ENCODE measurements at regions not wholly inside any gene's neighbourhood (a gene's known extent, or its start where the extent isn't known, plus 50 kb on each side); places are given as distances from the start of the nearest gene placed in this dataset.

GRCh38 chr6:163806755-163807499 lies 392.4 kb downstream of the QKI start:
- no peak for DNase-seq (ENCODE audit: low read depth)

- no peak for DNase-seq (ENCODE audit: low read depth)
Observed at GRCh38 chr6:163804991-163805390, 390.5 kb downstream of the QKI start.

GRCh38 chr6:163802267-163802666 lies 387.7 kb downstream of the QKI start:
- no peak for DNase-seq (ENCODE audit: low read depth)

DNA sequence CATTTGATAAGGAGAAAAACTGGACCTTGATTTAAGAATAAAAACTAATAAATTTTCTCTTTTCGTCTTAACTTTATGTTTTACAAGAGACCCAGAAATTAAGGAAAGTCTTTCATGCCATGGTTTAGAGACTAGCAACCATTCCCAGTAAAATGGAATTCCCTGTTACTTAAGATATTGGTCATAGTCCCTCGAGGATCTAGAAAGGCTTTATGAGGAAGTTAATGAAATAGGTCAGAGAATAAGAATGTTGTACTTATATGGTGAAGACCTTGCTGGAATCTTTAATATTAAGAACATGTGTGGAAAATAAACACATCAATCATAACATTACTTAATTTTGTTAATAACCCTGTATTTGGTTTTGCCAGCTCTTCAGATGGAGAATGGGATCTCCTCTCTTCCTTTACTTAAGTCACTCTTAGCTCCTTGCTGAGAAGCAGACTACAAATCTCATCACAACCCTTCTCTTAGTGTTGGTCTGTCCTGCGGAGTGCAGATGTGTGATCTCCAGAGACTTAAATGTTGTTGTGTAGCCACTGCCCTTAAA lies 382.9 kb downstream of the QKI start:
- DNase-seq (ENCODE audit: low read depth), result no peak

DNA sequence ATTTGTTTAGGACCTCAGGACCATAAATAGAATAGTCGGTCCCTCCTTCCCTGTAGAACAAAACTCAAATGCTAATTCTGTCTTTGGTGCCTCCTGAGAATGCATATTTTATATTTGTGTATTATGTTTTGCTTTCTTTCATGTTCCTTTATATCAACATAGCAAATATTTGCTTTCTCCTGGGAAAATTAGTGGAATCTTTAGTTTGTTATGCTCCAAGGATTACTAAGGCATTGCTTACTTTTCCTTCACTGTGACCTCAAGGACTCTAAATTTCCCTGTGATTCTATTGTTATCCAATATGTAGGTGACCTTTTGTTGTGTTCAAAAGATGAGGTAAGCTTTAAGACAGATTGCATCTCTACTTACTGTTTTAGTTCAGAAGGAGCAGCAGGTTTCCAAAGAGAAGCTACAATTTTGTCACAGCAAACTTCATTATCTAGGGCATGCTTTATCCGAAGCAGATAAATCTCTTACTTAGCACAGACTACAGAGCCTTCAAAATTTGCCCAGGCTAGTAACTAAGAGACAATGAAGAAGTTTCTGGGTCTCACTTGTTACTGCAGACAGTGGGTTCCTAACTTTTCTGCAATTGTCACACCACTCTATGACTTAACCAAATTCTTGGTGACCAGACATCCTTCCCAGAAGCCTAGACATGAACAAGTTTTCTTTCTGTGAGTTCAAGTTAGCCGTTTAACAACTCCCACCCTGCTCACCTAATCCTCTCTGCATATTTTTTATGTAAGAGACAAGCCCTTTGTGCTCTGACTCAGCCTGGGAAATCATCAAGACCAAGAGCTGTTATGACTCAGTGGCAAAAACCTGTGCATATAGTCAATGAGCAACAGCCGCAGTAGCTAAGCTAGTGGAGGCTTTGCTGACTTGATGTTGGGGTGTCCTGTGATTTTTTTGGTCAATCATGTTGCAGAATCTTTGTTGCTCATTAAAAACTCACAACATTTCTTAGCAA lies 378.8 kb downstream of the QKI start:
- DNase-seq (ENCODE audit: low read depth), result no peak

GRCh38 chr6:163790266-163790840 lies 375.8 kb downstream of the QKI start:
- DNase-seq (ENCODE audit: low read depth), result no peak

DNA sequence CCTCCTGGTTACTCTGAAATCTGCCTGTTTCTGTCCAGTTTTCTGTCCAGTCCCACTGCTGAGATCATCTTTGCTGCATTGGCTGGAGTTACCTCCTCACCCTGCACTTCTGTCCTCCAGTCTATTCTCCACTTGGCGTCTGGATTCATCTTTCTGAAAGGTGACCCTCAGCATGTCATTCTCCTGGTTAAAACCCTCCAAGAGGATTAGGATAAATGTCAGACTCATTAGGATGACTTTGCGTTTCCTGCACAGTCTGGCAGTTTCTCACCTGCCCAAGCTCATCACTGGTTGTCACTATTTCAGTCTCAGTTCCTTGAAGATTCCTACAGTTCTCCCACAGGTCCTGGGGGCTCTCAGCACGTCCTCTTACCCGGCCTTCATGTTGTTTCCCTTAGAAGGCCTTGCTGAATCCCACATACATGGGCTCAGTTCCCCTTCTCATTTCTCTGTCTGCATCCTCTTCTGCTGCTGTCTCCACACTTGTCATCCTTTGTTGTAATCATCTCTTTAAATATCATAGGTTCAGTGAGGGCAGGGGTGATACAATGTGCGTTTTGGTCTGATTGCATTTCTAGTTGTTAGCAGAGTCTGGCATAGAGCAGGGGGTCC lies 374.8 kb downstream of the QKI start:
- no peak for DNase-seq (ENCODE audit: low read depth)

DNA sequence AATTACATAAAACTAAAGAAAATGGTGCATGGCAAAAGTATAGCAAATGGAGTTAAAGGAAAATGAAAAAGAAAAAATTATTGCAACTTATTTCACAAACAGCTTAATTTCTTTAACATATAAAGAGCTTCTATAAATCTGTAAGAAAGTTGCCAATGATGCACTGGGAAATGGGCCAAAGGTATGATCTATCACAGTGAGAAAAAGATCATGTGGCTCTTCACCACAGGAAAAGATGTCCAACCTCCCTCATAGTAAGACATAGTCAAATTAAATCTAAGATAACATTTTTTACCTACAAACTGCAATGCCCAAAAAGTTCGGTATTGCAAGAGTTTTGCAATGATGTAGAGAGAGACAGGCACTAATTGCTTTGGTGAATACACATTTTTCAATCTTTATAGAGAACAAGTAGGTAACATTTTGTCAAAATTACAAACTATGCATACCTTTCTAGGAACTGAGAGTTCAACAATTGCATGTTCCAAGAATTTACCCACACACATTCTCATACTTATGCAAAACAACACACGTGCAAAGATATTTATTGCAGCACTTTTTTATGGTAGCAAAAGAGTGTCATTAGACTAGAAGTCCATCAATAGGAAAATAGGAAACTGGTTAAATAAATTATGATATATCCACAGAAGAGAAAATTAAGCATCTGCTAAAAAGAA lies 372.6 kb downstream of the QKI start:
- no peak for DNase-seq (ENCODE audit: low read depth)

GRCh38 chr6:163782436-163783003 lies 368.0 kb downstream of the QKI start:
- DNase-seq (ENCODE audit: low read depth), result no peak

- no peak for DNase-seq (ENCODE audit: low read depth)
Observed at GRCh38 chr6:163780994-163781393, 366.5 kb downstream of the QKI start.

GRCh38 chr6:163779727-163780284 lies 365.3 kb downstream of the QKI start:
- no peak for DNase-seq (ENCODE audit: low read depth)

DNA sequence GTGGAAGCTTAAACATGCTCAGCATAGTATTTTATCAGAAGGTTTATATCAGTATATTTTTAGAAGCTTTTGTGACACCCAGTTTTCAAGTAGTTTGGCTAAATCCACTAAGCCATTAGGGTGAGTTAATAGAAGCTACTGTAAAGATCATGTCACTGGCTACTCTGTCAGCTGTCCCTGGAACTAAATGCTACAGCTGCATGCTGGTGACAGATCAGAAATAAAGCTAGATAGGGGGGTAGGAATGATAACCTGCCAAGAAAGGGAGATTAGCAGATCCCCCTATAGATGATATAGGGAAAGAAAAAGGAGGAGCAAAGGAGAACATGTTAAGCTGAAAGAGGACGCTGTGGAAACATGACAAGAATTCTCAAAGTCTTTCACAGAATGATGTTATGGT lies 363.2 kb downstream of the QKI start:
- DNase-seq (ENCODE audit: low read depth), result no peak

DNA sequence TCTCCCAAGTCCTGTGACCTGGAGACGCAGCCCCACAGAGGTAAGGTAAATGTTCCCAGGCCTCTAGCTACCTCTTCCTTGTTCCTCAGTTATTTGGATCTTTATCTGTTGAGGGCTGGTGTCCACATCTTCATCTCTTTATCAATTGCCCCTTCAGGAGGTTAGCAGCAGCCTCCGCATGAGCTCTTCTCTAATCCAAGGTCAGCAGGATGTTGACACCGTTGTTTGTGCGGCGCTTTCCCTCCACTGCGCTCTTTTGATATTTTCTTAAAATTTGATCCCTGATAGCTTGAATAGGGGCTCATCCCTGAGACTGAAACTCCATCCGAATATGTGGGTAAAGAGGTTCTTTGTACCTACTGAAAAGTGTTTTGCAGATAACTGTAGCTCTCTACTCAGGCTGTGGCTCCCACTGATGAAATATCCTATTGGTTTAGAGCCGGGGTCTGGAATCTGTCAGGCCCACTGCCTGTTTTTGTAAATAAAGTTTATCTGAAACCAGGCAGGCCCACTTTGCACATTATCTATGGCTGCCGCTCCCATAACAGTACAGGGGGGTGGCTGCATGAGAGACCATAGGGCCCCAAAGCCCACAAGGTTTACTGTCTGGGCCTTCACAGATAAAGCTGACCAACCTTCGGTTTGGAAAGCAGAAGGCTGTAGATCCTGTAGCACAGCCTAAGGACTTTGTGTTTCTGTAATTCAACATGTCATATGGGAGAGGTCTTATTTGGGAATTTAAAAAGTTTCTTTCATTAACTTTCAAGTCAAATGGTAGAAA lies 362.6 kb downstream of the QKI start:
- no peak for DNase-seq (ENCODE audit: low read depth)

DNA sequence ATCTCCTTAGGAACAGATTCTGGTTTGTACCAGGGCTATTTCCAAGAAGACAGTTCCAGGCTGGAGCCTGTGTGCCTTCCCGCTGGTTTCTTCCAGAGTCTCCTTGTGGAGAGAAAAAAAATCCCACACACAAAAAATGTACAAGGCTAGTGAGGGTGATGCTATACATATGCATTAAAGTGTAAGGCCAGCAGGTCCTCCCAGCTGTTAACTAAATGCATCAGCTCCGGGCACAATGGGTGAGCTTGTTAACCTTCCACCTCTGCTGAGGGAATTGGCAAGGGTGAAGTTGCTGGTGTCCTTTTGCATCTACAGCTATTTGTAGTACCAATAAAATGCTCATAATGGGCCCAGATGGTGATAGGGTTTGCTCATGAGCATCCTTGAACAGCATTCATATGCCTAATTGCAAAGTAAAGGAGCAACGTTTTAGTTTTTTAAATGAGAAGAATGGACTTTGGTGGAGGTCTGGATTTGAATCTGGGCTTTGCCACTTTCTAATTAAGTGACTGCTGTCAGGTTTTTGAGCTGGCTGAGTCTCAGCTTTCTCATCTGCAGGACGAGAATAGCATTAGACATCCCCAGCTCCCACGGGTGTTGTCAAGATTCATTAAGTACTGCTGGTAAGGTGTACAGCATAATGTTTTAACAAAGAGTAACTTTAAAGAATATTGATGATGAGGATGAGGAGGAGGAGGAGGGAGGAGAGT lies 361.8 kb downstream of the QKI start:
- DNase-seq (ENCODE audit: low read depth), result no peak

DNA sequence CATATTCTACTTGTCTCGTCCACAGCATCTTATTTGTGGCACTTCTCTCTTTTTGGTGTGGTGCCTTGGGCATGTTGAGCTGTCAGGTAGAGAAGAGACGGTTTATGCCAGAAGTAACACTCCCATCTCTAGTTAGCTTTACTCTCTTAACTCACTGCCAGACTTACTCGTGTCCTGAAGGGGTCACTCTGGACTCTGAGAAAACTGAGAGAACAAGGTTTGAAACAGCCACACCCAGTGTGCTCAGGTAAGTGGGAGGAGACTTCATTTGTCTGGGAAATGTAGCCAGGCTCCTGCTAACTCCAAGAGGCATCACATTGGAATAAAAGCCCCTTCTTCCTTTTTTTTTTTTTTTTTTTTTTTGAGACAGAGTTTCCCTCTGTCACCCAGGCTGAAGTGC lies 360.8 kb downstream of the QKI start:
- DNase-seq (ENCODE audit: low read depth), result no peak

DNA sequence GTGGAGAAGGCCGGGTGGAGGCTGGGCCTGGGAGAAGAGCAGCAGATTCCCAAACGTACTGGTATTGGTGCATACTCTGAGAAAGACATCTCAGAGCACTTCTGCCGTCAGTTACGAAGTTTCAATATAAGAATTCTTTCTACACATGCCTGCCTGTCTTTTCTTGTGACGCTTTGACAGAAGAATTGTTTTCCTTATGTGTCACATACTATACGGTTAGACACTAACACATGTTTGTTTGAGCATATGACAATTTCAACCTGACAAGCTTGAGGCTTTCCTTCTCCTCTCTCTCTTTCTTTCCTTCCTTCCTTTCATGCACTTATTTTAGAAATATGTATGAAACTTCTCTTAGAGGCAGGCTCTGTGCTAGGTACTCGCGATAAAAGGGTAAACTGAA lies 360.0 kb downstream of the QKI start:
- DNase-seq (ENCODE audit: low read depth), result no peak

- no peak for DNase-seq (ENCODE audit: low read depth)
Observed at GRCh38 chr6:163773646-163774045, 359.1 kb downstream of the QKI start.

DNA sequence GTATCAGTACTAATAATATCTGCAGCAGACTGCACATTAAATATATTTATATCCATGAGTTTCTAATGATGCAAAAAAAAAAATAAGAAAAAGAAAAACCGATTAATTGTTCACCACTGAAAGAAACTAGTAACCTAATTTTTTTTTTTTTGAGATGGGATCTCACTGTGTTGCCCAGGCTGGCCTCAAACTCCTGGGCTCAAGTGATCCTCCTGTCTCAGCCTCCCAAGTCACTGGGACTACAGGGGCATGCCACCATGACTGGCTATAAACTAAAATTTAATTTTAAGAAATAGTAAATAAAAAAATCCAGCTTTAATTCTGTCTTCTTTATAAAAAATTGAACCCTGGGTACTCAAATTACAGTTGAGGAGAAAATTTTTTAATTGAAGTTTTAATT lies 358.2 kb downstream of the QKI start:
- DNase-seq (ENCODE audit: low read depth), result no peak

DNA sequence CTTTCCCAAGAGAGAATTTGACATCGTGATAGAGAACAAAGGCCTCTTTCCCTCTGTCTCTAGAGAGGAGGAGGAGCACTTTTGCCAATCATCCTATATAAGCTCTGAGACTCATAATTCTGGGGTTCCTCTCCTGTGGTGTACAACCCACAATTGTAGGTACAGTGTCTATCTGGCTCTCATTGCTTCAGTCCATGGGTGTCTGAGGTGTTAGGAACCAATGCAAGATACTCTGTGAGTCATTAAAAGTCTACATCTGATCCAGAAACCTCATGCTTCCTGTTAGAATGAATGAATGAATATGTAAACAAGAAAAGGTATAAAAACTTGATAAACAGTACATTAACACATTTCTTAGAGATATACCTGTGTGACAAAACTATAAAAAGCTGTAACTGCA lies 356.7 kb downstream of the QKI start:
- no peak for DNase-seq (ENCODE audit: low read depth)
